ENCODE measurements at regions not wholly inside any gene's neighbourhood (a gene's known extent, or its start where the extent isn't known, plus 50 kb on each side); places are given as distances from the start of the nearest gene placed in this dataset.

DNA sequence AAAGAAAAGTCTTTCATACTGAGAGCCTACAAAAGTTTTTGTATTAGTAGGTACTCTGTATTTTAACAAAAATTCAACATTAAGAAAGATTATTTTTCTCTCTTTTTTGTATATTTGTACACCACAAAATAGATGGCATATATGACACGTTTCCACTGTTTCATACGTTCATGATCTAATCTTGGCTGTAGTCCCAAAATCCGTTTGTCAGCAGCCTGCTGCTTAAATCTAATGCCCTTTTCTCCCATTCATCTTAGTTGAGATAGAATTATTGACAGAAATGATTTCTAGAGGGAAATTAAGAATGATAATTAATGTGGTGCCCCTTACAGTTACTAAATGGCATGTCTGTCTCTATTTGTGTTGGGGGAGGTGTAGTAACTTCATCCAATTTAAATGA is 140.7 kb upstream of the NOVA1 start:
- ATAC-seq (ENCODE audit: low read depth) (no peak), DNase-seq (ENCODE audit: low spot score) (no peak)
- Histone ChIP-seq H3K4me1 (ENCODE audit: insufficient read depth, poor library complexity, severe bottlenecking) (no peaks in the 10 kb centered on the region), H3K27ac (ENCODE audit: poor library complexity, severe bottlenecking) (no peak overlapping the region), H3K9me3 (ENCODE audit: severe bottlenecking) (no peaks in the 10 kb centered on the region), H3K4me3 (ENCODE audit: severe bottlenecking) (no peak overlapping the region), H3K36me3 (ENCODE audit: low read depth) (no peaks in the 10 kb centered on the region), H3K27me3 (ENCODE audit: insufficient read depth, poor library complexity, severe bottlenecking) (peaks cover 10% of the 10 kb centered on the region)
- no peak for TF ChIP-seq CTCF (IDR thresholded peaks at IDR 0.05; ENCODE audit: poor library complexity, severe bottlenecking)

- Histone ChIP-seq H3K4me3 (ENCODE audit: severe bottlenecking) (no peak overlapping the region), H3K36me3 (ENCODE audit: low read depth) (no peaks in the 10 kb centered on the region), H3K27me3 (ENCODE audit: insufficient read depth, poor library complexity, severe bottlenecking) (peaks cover 15% of the 10 kb centered on the region), H3K27ac (ENCODE audit: poor library complexity, severe bottlenecking) (no peak overlapping the region), H3K9me3 (ENCODE audit: severe bottlenecking) (no peaks in the 10 kb centered on the region), H3K4me1 (ENCODE audit: insufficient read depth, poor library complexity, severe bottlenecking) (no peaks in the 10 kb centered on the region)
- ATAC-seq (ENCODE audit: low read depth) = no peak
- TF ChIP-seq CTCF (IDR thresholded peaks at IDR 0.05; ENCODE audit: poor library complexity, severe bottlenecking) = no peak
- DNase-seq (ENCODE audit: low spot score) = no peak
These were observed 143.9 kb upstream of the NOVA1 start for GRCh38 chr14:26741711-26742212.

- Histone ChIP-seq H3K27me3 (ENCODE audit: insufficient read depth, poor library complexity, severe bottlenecking) (peaks cover 15% of the 10 kb centered on the region), H3K36me3 (ENCODE audit: low read depth) (no peaks in the 10 kb centered on the region), H3K4me1 (ENCODE audit: insufficient read depth, poor library complexity, severe bottlenecking) (no peaks in the 10 kb centered on the region), H3K27ac (ENCODE audit: poor library complexity, severe bottlenecking) (no peak overlapping the region), H3K9me3 (ENCODE audit: severe bottlenecking) (no peaks in the 10 kb centered on the region), H3K4me3 (ENCODE audit: severe bottlenecking) (no peak overlapping the region)
- no peak for DNase-seq (ENCODE audit: low spot score)
- no peak for ATAC-seq (ENCODE audit: low read depth)
- TF ChIP-seq CTCF (IDR thresholded peaks at IDR 0.05; ENCODE audit: poor library complexity, severe bottlenecking) = no peak
These were observed 145.5 kb upstream of the NOVA1 start for GRCh38 chr14:26743284-26743683.

- Histone ChIP-seq H3K9me3 (ENCODE audit: severe bottlenecking) (no peaks in the 10 kb centered on the region), H3K36me3 (ENCODE audit: low read depth) (no peaks in the 10 kb centered on the region), H3K27me3 (ENCODE audit: insufficient read depth, poor library complexity, severe bottlenecking) (peaks cover 11% of the 10 kb centered on the region), H3K4me3 (ENCODE audit: severe bottlenecking) (no peak overlapping the region), H3K4me1 (ENCODE audit: insufficient read depth, poor library complexity, severe bottlenecking) (no peaks in the 10 kb centered on the region), H3K27ac (ENCODE audit: poor library complexity, severe bottlenecking) (no peak overlapping the region)
- TF ChIP-seq CTCF (IDR thresholded peaks at IDR 0.05; ENCODE audit: poor library complexity, severe bottlenecking) = no peak
- DNase-seq (ENCODE audit: low spot score) (no peak), ATAC-seq (ENCODE audit: low read depth) (no peak)
These were observed 147.1 kb upstream of the NOVA1 start for GRCh38 chr14:26744903-26745302.

GRCh38 chr14:26761532-26761931 is 163.7 kb upstream of the NOVA1 start:
- Histone ChIP-seq H3K4me3 (ENCODE audit: severe bottlenecking) (no peak overlapping the region), H3K27ac (ENCODE audit: poor library complexity, severe bottlenecking) (no peak overlapping the region), H3K4me1 (ENCODE audit: insufficient read depth, poor library complexity, severe bottlenecking) (no peaks in the 10 kb centered on the region), H3K36me3 (ENCODE audit: low read depth) (no peaks in the 10 kb centered on the region), H3K9me3 (ENCODE audit: severe bottlenecking) (no peaks in the 10 kb centered on the region), H3K27me3 (ENCODE audit: insufficient read depth, poor library complexity, severe bottlenecking) (peaks cover 10% of the 10 kb centered on the region)
- TF ChIP-seq CTCF (IDR thresholded peaks at IDR 0.05; ENCODE audit: poor library complexity, severe bottlenecking) = no peak
- ATAC-seq (ENCODE audit: low read depth) = no peak
- no peak for DNase-seq (ENCODE audit: low spot score)
